8988T (cell line): ENCODE measurements at regions not wholly inside any gene's neighbourhood (a gene's known extent, or its start where the extent isn't known, plus 50 kb on each side); places are given as distances from the start of the nearest gene placed in this dataset.

ENCODE experiments used
- DNase-seq: peaks from one replicate; pipeline ENCODE4 v3.0.0; 2011

DNA sequence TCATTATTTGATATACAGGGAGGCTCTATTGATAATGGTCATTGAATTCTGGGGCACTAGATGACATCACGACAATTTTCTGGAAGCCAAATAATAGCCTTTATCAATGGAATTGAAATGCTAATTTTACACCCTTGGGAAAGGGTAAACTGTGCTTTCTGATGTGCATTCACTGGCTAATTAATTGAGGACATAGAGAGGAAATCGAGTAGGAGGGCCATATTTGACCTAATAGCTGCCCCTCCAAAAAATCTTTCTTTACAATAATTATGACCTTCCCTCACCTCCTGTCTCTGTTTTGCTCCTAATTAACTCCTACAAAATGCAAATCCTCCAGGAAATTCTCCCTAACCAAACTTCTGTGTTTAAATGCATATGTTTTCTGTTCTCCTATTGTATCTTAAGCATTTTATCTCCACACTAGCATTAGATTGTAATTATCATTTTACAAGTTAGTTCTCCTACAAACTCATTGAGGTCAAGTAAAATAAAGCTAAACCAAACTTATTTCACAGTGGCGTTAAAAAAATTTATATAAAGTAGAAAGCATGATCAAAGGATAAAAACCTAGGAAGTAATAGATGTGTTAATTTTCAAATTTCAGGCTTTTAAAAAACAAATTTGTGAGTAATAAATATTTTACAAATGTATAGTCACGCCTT is 1414.0 kb upstream of the AGA start:
- DNase-seq: no peak

DNA sequence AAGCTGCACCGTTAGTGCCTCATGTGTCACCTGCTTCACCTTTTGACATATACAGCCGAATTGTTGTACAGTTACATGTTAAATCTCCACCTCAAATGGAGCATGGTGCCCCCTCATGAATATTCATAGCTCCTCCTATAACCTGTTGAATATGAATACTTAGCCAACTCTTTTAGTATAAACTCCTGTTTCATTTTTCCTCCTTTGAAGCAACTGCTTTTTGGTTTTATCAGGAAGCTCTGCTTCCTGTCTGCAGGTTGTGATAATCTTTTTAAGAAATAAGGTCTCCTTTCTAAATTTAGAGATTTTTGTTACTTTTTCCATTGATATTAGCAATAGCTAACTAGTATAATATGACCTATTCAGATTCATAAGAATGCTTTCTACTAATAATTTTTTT is 1429.2 kb upstream of the AGA start:
- no peak for DNase-seq

DNA sequence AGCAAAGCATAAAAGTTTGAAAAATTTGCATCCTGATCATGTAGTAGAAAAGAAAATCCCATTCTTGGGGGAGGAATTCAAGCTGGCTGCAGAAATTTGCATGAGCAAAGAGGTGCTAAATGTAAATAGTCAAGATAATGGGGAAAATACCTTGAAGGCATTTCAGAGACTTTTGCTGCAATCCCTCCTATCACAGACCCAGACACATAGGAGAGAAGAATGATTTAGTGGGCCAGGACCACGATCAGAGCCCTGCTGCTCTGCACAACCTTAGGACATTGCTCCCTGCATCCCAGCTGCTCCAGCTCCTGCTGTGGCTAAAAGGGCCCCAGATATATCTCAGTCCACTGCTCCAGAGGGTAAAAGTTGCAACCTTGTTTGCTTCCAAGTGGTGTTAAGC is 1439.7 kb upstream of the AGA start:
- DNase-seq: no peak

DNA sequence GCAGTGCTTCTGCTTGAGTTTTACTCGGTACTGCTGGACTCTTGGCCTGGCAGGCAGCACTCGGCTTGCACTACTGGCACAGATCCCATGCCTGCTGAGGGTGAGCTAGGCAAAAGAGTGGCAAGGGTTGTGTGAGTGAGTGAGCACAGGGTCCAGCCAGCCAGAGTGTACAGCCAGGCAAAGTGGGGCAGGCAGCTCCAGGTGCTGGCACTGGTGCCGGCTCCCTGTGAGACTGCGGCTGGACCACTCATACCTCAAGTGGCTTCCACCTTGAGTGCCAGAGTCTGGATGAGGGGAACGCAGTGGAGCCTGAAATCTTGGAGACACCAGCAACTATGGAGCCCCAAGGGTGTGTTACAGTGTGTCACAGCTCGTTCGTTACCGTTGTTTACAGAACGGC is 1451.9 kb upstream of the AGA start:
- DNase-seq: no peak

DNA sequence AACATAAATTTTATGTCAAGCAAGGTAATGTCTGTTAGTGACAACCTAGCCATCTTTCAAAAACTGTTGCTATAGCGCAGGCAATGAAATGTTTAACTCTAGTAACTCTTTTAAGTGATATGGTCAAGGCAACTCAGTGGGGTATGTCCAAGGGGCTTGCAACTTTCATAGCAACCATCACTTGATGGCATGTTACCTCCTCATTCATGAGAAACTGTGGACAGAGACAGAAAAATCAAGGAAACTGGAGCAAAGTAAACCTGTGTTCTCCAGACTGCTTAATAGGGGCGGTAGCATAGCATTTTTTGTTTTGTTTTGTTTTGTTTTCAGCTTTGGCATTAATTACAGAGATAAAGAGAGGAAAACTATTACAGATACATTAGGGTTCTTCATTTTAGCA is 1456.8 kb upstream of the AGA start:
- no peak for DNase-seq

DNA sequence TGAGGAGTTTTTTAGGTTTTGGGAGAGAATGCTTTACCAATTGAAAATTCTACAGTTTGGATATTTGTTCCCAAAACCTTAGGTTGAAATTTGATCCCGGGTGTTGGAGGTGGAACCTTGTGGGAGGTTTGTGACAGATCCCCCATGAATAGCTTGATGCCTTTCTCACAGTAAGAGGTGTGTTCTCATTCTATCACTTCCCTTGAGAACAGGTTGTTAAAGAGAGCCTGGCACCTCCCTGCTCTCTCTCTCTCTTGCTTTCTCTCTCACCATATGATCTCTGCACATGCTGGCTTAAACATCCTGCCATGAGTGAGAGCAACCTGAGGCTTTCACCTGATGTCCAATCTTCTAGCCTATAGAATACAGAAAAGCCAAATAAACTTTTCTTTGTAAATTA is 1475.5 kb upstream of the AGA start:
- no peak for DNase-seq

DNA sequence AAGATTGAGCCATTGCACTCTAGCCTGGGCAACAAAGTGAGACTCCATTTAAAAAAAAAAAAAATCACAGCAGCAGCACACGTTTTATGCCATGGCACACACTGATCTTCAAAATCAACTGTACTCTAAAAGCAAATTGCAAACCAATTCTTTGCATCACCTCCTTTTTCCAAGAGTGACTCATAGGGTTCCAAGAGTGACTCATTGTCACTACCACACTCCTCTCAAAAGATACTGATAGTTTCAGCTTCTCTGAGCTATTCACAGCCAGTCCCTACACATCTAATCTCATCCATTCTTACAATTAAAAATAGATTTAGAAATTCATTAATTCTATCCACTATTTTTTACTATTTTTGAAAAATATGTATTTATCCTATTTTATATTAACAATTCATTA is 1494.9 kb upstream of the AGA start:
- DNase-seq: no peak

DNA sequence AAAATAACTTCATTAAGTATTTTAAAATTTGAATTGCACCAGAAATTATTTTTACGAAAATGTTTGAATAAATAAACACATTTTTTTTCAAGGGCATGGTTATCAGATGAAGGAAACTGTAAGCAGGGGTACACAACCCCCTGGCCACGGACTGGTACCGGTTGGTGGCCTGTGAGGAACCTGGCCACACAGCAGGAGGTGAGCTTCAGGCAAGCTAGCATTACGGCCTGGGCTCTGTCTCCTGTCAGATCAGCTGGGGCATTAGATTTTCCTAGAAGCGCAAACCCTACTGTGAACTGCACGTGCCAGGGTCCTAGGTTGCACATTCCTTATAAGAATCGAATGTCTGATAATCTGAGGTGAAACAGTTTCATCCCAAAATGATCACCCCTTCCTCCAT is 1499.7 kb upstream of the AGA start:
- DNase-seq: no peak

DNA sequence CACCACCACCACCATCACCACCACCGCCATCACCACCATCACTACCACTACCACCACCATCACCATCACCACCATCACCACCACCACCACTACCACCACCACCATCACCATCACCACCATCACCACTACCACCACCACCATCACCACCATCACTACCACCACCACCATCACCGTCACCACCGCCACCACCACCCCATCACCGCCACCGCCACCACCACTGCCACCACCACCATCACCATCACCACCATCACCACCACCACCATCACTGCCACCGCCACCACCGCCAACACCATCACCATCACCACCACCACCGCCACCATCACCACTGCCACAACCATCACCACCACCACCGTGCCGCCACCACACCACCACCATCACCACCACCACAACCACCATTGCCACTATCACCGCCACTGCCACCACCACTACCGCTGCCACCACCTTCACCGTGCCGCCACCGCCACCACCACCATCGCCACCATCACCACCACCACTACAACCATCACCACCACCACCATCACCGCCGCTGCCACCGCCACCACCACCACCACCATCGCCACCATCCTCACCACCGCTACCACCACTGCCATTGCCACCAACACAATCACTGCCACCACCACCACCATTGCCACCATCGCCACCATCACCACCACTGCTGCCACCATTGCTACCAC is 1511.3 kb upstream of the AGA start:
- no peak for DNase-seq

DNA sequence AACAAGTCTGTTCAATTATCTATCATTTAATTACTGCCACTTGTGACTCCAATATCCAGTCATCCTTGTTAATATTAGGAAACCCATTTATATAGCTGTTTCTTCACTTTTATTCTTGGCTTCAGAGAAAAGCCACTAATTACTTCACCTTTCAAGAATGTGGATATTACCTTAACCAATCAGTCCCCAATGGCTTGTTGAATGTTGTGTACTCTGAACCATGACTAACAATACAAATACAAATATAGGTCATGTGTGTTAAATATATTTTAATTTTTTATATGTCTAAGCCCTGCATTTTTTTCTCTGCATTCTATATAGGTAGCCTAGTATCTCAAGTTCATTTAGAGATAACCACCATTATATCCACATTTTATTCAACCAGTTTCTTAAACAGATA is 1513.4 kb upstream of the AGA start:
- no peak for DNase-seq

DNA sequence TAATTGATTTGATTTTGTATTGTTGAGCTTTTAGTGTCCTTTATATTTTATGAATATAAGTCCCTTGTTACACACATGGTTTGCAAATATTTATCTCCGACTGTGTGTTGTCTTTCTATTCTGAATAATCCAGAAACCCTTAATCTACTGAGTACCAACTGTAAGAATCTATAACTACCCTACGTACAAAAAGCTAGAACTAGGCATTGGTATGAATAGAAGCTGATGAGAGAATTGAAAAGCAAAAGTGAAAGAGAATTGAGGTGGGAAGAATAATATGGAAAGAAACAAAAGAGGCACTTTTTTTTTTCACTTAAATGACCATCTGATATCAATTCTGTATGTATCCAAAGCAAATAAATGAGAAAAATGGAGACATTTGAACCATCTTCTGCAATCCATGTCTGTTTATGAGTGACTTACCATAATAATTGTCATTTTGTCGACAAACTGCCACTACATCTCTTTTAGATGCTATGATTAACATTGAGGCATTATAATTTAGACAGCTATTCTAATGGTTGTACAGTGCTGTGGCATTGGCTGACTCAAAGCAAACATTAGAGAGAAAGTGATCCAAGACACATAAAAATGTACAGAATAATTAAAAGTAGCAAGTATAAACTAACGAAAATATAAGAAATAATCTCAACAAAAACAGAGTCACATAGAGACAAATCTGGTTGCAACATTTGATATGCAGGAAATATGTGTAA is 1516.6 kb upstream of the AGA start:
- no peak for DNase-seq

DNA sequence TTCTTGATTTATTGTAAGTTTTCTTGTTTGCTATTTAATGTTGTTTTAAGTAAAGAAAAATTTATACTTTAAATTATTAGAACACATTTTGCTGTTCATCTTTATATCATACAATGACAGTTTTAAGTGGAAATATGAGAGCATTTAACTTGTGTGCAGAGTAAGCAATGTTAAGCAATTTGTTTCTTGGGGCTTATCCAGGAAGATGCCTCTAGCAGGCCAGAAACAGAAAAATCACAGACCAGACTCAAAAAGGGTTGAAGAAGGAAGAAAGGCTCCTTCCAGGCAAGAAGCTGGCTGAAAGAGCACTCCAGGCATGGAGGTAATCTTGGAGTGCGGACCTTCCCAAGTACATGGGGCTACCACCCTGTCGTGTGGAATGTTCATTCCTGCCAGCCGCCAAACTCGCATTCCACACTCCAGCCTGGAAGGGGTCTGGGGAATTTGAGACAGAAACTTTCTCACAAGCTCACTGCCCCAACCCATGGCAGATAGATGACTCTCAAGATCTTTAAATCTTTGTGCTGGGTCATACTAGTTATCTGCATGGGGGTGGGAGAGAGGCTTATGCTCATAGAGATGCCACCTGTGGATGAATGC is 1521.3 kb upstream of the AGA start:
- no peak for DNase-seq

DNA sequence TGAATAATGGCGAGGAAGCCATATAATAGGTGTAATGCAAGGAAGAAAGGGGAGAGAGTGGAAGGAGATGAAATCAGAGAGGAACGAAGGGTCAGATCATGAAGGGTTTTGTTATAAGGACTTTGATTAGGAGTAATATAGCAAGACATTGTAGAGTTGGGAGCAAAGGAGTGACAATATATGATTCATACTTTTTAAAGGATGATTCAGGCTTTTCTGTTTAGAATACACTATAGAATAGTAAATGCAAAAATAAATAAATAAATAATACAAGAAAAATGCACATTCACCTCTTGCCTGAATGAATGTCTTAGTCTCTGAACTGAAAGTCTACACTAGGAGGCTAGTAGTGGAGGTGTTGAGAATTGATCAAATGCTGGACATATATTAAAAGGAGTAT is 1524.4 kb upstream of the AGA start:
- no peak for DNase-seq

DNA sequence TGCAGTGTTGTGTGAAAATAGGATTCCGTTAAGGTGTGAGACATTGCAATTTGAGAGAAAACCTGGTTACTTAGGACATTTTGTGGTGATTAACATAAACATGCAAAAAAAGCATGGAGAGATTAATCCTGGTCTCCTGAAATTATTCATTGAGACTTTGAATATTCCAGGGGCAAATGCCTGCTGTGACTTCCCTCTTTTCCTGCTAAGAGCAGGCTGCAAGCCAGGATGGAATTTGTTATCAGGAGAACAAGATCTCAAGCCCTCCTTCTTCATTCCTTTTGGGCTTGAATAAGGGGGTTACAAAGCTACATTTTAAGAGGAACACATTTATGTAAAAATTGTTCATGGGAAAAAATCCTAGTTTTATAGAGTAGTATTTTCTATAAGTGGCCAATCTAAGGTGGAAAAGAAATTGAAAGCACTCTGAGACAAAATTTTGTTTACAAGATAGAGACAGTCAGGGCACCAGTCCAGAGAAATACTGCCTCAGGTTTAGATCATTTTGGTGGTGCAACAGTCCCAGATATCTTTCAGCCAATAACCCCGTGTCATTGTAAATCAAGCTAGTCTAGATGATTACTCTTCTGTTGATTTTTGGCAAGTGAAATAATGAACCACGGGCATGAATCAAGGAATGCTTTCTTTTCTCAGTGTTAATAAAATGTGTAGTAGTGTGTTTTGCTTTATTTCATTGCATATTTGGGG is 1528.3 kb upstream of the AGA start:
- no peak for DNase-seq

DNA sequence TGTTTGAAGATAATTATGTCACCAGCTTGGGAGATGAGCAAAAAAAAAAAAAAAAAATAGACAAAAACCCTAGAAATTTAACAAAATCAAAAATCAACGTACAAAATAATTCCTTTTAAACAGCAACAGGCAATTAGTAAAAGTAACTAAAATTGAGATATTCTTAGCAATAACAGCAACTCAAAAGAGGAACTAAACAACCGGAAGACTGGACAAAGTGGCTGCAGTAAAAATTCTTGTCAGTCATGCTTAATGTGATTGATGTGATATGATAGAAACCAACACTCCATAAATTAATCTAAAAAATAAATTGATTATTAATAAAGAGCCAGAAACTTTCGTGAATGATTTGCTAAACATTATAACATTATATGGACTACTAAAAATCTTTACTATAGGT is 1534.6 kb upstream of the AGA start:
- DNase-seq: no peak

DNA sequence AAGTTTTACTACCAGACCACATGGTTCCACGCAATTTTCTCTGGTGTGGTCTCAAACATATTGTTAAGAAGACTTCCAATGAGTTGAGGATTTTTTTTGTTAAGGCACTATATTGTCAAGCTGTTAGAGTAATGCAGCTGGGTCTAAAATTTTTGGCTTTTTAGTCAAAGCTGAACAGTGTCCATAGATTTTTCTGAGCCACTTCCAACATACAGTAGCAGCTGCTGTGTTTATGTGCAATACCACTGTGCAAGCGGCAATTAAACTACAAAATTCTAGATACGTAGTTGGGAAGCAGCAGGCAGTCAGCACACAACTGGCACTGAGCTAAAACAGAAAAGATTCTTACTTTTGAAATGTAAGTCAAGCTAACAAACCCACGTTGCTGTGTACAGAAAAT is 1551.1 kb upstream of the AGA start:
- no peak for DNase-seq

DNA sequence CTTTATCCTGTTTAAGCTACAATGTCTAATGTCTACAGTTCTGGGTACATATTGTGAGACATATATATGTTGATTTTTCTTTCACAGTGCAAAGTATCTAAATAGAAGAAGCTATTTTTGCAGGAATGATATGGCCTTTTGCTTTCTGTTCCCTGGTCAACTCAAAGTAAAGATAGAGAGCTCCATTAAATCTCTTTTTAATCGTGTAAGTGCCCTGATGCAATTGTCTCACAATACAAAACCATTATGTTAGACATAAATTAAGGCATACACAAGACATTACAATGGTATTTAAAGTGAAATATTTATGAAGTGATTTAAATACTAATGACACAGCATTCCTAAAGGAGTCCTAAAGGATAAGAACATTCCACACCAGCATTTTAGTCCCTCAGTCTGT is 1559.7 kb upstream of the AGA start:
- DNase-seq: no peak

DNA sequence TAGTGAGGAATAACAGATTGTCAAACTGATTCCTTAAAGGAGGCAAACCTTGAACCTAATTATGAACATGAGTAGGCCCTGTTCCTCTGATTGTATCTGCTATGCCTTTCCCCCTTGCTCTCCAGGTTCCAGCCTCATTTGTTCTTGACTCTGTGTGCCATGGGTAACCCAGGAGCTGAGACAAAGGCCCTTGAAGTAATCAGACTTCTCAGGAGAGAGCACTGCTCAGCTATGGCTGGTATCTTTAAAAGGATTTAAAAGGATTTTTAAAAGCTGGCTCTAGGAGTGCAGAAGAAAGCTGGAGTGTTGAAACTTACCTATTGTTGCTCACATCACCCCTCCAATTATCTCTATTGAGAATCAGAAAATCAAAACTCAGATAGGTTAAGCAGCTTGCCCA is 1565.5 kb upstream of the AGA start:
- no peak for DNase-seq

DNA sequence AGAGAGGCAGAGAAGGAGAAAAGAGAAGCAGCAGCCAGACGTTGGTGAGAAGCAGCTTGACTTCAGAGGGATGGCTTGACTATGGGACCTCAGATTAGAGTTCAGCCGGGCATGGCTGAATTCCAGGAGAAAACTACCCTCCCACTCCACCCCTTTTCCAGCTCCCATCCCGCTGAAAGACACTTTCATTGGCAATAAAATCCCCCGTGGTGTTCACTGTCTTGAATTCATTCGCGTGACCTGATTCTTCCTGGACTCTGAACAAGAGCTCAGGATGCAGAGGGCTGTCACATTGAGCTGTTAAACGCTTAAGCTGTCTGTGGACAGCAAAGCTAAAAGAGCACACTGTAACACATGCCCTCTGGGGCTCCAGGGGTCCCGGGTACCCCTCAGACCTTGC is 1575.3 kb upstream of the AGA start:
- DNase-seq: no peak

DNA sequence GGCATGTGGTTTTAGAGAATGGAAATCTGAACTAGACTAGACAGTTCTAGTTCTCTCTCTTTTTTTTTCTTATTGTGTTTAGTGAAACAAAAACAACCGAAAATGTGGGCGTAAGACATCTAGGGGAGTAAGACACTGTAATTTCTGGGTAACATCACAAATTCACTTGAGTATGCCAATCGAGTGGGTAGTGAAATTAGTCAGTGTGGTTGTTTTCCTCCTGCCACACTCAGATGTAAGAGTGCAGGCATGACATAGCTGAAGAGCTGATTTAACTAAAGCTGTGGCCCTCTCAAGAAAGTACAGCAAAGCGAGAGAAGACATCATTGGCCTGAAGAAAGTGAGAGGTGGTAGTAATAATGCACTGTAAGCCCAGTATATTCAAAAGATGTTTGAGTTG is 1585.3 kb upstream of the AGA start:
- DNase-seq: no peak

DNA sequence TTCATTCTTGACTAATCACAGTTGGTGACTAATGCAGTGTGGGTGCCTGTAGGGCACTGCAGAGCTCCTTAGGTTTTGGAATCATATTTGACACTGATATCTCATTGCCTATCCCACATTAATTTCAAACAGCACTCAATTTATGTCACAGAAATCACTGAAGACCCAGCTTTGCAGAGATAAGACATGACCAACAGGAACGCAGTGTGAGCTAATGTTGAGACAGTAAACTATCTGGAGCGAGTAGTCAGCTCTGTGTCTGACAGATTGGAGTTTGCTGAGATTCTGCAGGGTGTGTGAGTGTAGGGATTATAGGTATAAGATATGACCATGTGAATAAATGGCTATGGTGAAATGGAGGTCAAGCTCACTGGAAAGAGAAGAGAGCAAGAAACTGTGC is 1586.1 kb upstream of the AGA start:
- DNase-seq: no peak

DNA sequence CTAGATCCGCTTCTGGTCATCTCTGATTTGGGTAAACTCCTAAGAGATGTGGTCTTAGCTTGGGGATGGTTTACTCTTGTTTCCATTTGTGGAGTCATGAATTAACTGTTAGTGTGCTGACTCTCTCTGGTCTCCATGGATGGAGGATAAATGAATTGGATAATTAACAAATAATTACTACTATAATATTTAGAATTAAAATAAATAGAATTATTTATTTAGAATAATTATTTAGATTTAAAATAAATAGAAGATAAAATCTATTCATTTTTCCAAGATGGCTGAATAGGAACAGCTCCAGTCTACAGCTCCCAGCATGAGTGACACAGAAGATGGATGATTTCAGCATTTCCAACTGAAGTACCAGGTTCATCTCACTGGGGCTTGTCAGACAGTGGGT is 1587.4 kb upstream of the AGA start:
- DNase-seq: no peak

DNA sequence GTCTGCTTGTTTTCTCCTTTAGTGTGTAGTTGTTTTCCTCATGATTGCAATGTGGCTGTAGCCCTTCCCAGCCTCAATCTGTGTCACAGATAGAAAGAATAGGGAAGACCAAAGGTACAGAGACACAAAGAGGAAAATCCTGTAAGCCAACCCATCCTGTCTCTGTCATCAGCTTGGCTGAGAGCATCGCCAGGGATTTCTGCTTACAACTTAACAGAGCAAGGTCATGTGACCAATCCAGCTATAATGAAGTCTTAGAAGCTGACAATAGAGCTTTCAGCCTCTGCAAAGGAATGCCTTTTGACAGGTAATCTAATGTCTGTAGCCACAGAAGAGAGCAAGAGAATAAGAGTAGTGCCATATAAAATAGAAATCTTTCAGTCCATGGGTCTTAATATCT is 1598.0 kb upstream of the AGA start:
- no peak for DNase-seq
